Neural progenitor cell (in vitro differentiated cells): ENCODE measurements at regions not wholly inside any gene's neighbourhood (a gene's known extent, or its start where the extent isn't known, plus 50 kb on each side); places are given as distances from the start of the nearest gene placed in this dataset.

ENCODE experiments used
- DNase-seq: peaks from one replicate; pipeline ENCODE4 v3.0.0-alpha.2; 2016; ENCODE audit warnings: low spot score
- H2AFZ ChIP-seq: fragments of 200-600 bp; sonication (generic); replicated peaks from 2 replicates; pipeline ENCODE4 v1.6.1; 2016; ENCODE audit warnings: antibody characterized with exemption
- H3F3A ChIP-seq: fragments of 200-600 bp; sonication (generic); 2 replicates; pipeline ENCODE4 v1.6.1; 2016; ENCODE audit warnings: antibody characterized with exemption, low read depth
- H3K27ac ChIP-seq: fragments of 200-600 bp; sonication (generic); 2 replicates; pipeline ENCODE4 v1.5.1; 2016; ENCODE audit warnings: mild to moderate bottlenecking
- H3K27me3 ChIP-seq: fragments of 200-600 bp; sonication (generic); 2 replicates; pipeline ENCODE4 v1.6.1; 2016; ENCODE audit warnings: mild to moderate bottlenecking, moderate library complexity
- H3K36me3 ChIP-seq: fragments of 200-600 bp; sonication (generic); 2 replicates; pipeline ENCODE4 v1.5.1; 2016
- H3K4me1 ChIP-seq: fragments of 200-600 bp; sonication (generic); 2 replicates; pipeline ENCODE4 v1.6.1; 2016; ENCODE audit warnings: mixed run types
- H3K4me2 ChIP-seq: fragments of 200-600 bp; sonication (generic); 2 replicates; pipeline ENCODE4 v1.6.1; 2016
- H3K4me3 ChIP-seq: fragments of 200-600 bp; sonication (generic); 2 replicates; pipeline ENCODE4 v1.5.1; 2016
- H3K79me2 ChIP-seq: fragments of 200-600 bp; sonication (generic); 2 replicates; pipeline ENCODE4 v1.6.1; 2016; ENCODE audit warnings: low read depth
- H3K9ac ChIP-seq: fragments of 200-600 bp; sonication (generic); 2 replicates; pipeline ENCODE4 v1.6.1; 2016
- H3K9me3 ChIP-seq: fragments of 200-600 bp; sonication (generic); 2 replicates; pipeline ENCODE4 v1.5.1; 2016; ENCODE audit warnings: low read depth
- H4K20me1 ChIP-seq: fragments of 200-600 bp; sonication (generic); 2 replicates; pipeline ENCODE4 v1.6.1; 2016; ENCODE audit warnings: low read depth
- H3K27ac Mint-ChIP-seq: 3 replicates; pipeline ENCODE4 v1.8.0; 2021; ENCODE audit warnings: mixed read lengths
- H3K27me3 Mint-ChIP-seq: 2 replicates; pipeline ENCODE4 v1.8.0; 2022; ENCODE audit warnings: low read depth, mild to moderate bottlenecking, inconsistent platforms, moderate library complexity, mixed read lengths; ENCODE audit not compliant: insufficient read depth
- H3K36me3 Mint-ChIP-seq: 3 replicates; pipeline ENCODE4 v1.8.0; 2021; ENCODE audit warnings: mixed read lengths
- H3K4me1 Mint-ChIP-seq: 3 replicates; pipeline ENCODE4 v1.8.0; 2021; ENCODE audit warnings: mixed read lengths
- H3K4me3 Mint-ChIP-seq: 3 replicates; pipeline ENCODE4 v1.8.0; 2021; ENCODE audit warnings: mild to moderate bottlenecking, moderate library complexity, mixed read lengths
- H3K9me3 Mint-ChIP-seq: 3 replicates; pipeline ENCODE4 v1.8.0; 2020; ENCODE audit warnings: mixed read lengths
- CTCF ChIP-seq: fragments of 200-600 bp; sonication (generic); IDR thresholded peaks from 2 replicates; pipeline ENCODE4 v1.5.1; 2017; ENCODE audit warnings: antibody characterized with exemption, mild to moderate bottlenecking
- EZH2 ChIP-seq: fragments of 200-600 bp; sonication (generic); IDR thresholded peaks from 2 replicates; pipeline ENCODE4 v1.6.1; 2017; ENCODE audit warnings: antibody characterized with exemption, mild to moderate bottlenecking, moderate library complexity
- EZH2phosphoT487 ChIP-seq: fragments of 200-600 bp; sonication (generic); IDR thresholded peaks from 2 replicates; pipeline ENCODE4 v1.6.1; 2017; ENCODE audit warnings: antibody characterized with exemption

- Mint-ChIP-seq H3K36me3 (no peaks in the 10 kb centered on the region), H3K27me3 (peaks cover 2% of the 10 kb centered on the region), H3K9me3 (peaks cover 12% of the 10 kb centered on the region), H3K27ac (no peak overlapping the region), H3K4me1 (no peaks in the 10 kb centered on the region), H3K4me3 (no peak overlapping the region)
- Histone ChIP-seq H3K4me2 (no peak overlapping the region), H3K4me1 (no peaks in the 10 kb centered on the region), H3K36me3 (no peaks in the 10 kb centered on the region), H3K9me3 (no peaks in the 10 kb centered on the region), H3K27me3 (no peaks in the 10 kb centered on the region), H3K4me3 (no peak overlapping the region), H4K20me1 (no peaks in the 10 kb centered on the region), H3F3A (no peaks in the 10 kb centered on the region), H3K9ac (no peak overlapping the region), H2AFZ (no peak overlapping the region), H3K79me2 (no peaks in the 10 kb centered on the region), H3K27ac (no peak overlapping the region)
- DNase-seq, result no peak
- no peak for TF ChIP-seq EZH2phosphoT487
- TF ChIP-seq CTCF, result no peak
- TF ChIP-seq EZH2, result no peak
Measured at GRCh38 chr14:84770030-84770429, 759.9 kb upstream of the FLRT2 start.

- no peak for DNase-seq
Measured at GRCh38 chr14:84777356-84777755, 752.6 kb upstream of the FLRT2 start.

GRCh38 chr14:84782902-84783301 lies 747.0 kb upstream of the FLRT2 start:
- H3K27ac Mint-ChIP-seq, result no peak overlapping the region
- H4K20me1 ChIP-seq, result no peaks in the 10 kb centered on the region
- no peaks in the 10 kb centered on the region for H3K79me2 ChIP-seq
- H3K4me1 ChIP-seq, result no peaks in the 10 kb centered on the region
- no peak for DNase-seq
- H3K27me3 Mint-ChIP-seq, result no peaks in the 10 kb centered on the region
- no peak overlapping the region for H3K4me2 ChIP-seq
- H3K9me3 Mint-ChIP-seq, result peaks cover 2% of the 10 kb centered on the region
- no peak for TF ChIP-seq CTCF
- TF ChIP-seq EZH2, result no peak
- no peak for TF ChIP-seq EZH2phosphoT487
- H3F3A ChIP-seq, result no peaks in the 10 kb centered on the region
- H3K4me3 ChIP-seq, result no peak overlapping the region
- no peak overlapping the region for H2AFZ ChIP-seq
- H3K27me3 ChIP-seq, result no peaks in the 10 kb centered on the region
- H3K36me3 ChIP-seq, result no peaks in the 10 kb centered on the region
- H3K4me1 Mint-ChIP-seq, result no peaks in the 10 kb centered on the region
- no peak overlapping the region for H3K27ac ChIP-seq
- no peaks in the 10 kb centered on the region for H3K36me3 Mint-ChIP-seq
- H3K9ac ChIP-seq, result no peak overlapping the region
- H3K4me3 Mint-ChIP-seq, result no peak overlapping the region
- no peaks in the 10 kb centered on the region for H3K9me3 ChIP-seq

More at GRCh38 chr14:84777356-84777755, 752.6 kb upstream of the FLRT2 start:
- Histone ChIP-seq H3K79me2 (no peaks in the 10 kb centered on the region), H3K4me3 (no peak overlapping the region), H3K4me1 (no peaks in the 10 kb centered on the region), H4K20me1 (no peaks in the 10 kb centered on the region), H3K9ac (no peak overlapping the region), H3K27me3 (no peaks in the 10 kb centered on the region), H3K4me2 (no peak overlapping the region), H3K27ac (no peak overlapping the region), H2AFZ (no peak overlapping the region), H3K36me3 (no peaks in the 10 kb centered on the region), H3K9me3 (no peaks in the 10 kb centered on the region), H3F3A (no peaks in the 10 kb centered on the region)
- H3K4me3 Mint-ChIP-seq, result no peak overlapping the region
- no peaks in the 10 kb centered on the region for H3K4me1 Mint-ChIP-seq
- H3K36me3 Mint-ChIP-seq, result no peaks in the 10 kb centered on the region
- no peaks in the 10 kb centered on the region for H3K27me3 Mint-ChIP-seq
- TF ChIP-seq CTCF (no peak), EZH2phosphoT487 (no peak), EZH2 (no peak)
- no peak overlapping the region for H3K27ac Mint-ChIP-seq
- H3K9me3 Mint-ChIP-seq, result peaks cover 3% of the 10 kb centered on the region

- Histone ChIP-seq H3K4me3 (no peak overlapping the region), H3K79me2 (no peaks in the 10 kb centered on the region), H3F3A (no peaks in the 10 kb centered on the region), H3K9ac (no peak overlapping the region), H3K9me3 (no peaks in the 10 kb centered on the region), H2AFZ (no peak overlapping the region), H3K36me3 (no peaks in the 10 kb centered on the region), H3K27ac (no peak overlapping the region), H4K20me1 (no peaks in the 10 kb centered on the region), H3K27me3 (no peaks in the 10 kb centered on the region), H3K4me1 (no peaks in the 10 kb centered on the region), H3K4me2 (no peak overlapping the region)
- Mint-ChIP-seq H3K36me3 (no peaks in the 10 kb centered on the region), H3K27ac (no peak overlapping the region), H3K4me3 (no peak overlapping the region), H3K27me3 (no peaks in the 10 kb centered on the region), H3K9me3 (peaks cover 2% of the 10 kb centered on the region), H3K4me1 (no peaks in the 10 kb centered on the region)
- TF ChIP-seq EZH2phosphoT487, result no peak
- TF ChIP-seq CTCF, result no peak
- TF ChIP-seq EZH2, result no peak
- no peak for DNase-seq
Measured at GRCh38 chr14:84783511-84783910, 746.4 kb upstream of the FLRT2 start.
